Gastrocnemius medialis (tissue), 4 donors: ENCODE measurements at regions not wholly inside any gene's neighbourhood (a gene's known extent, or its start where the extent isn't known, plus 50 kb on each side); places are given as distances from the start of the nearest gene placed in this dataset.

Source experiments
- ATAC-seq, 2 donors: fragments of 150-250 bp; one replicate each; pipeline ENCODE4 v1.9.1; 2016
- DNase-seq, 2 donors: peaks; one replicate each; pipeline ENCODE4 v3.0.0-alpha.2; 2019
- H3K27ac ChIP-seq, 4 donors: fragments of 200-600 bp; sonication (generic); 1 replicate in 1 of 4; 2 replicates in 3 of 4; pipeline ENCODE4 v1.5.1; 2016 to 2018; ENCODE audit warnings: mild to moderate bottlenecking in 2 of 4, moderate library complexity in 1 of 4
- H3K27me3 ChIP-seq, 3 donors: fragments of 200-600 bp; sonication (generic) in 2 of 3; 1 replicate in 1 of 3; 2 replicates in 2 of 3; pipeline versions ENCODE4 v1.5.1 to v1.6.0; 2016 to 2019; ENCODE audit warnings: mild to moderate bottlenecking in 1 of 3, moderate library complexity in 1 of 3
- H3K36me3 ChIP-seq, 2 donors: fragments of 200-600 bp; sonication (generic) in 1 of 2; one replicate each; pipeline ENCODE4 v1.5.1; 2017 to 2018
- H3K4me1 ChIP-seq, 2 donors: fragments of 200-600 bp; sonication (generic) in 1 of 2; one replicate each; pipeline ENCODE4 v1.5.1; 2016 to 2017; ENCODE audit warnings: mild to moderate bottlenecking in 2 of 2
- H3K4me3 ChIP-seq, 4 donors: fragments of 200-600 bp; sonication (generic) in 3 of 4; 1 replicate in 1 of 4; 2 replicates in 3 of 4; pipeline ENCODE4 v1.5.1; 2016 to 2019; ENCODE audit warnings: mild to moderate bottlenecking in 2 of 4
- H3K9me3 ChIP-seq, 3 donors: fragments of 200-600 bp; sonication (generic) in 2 of 3; 1 replicate in 1 of 3; 2 replicates in 2 of 3; pipeline ENCODE4 v1.5.1; 2016 to 2019
- POLR2A ChIP-seq, 2 donors: fragments of 450-650 bp; IDR thresholded peaks; one replicate each; pipeline ENCODE4 v1.6.1; 2017; ENCODE audit warnings: antibody characterized with exemption in 2 of 2, mild to moderate bottlenecking in 2 of 2, moderate library complexity in 2 of 2
- in situ Hi-C, 4 donors: fragments of 200-750 bp; cut with MboI; loops; one replicate each; pipeline versions ENCODE4 v1.15.0 to v1.8.0; 2017; ENCODE audit warnings: low sequenced_read_pairs in 4 of 4
- intact Hi-C: fragments of 100-400 bp; cut with DNase I; formaldehyde crosslinking; loops from one replicate; pipeline ENCODE4 v1.15.1; 2023; ENCODE audit warnings: low total_unique reads
- TF ChIP-seq, protein P1 (sequence below), 5 experiments: fragments of 450-650 bp in 3 of 5; fragments of 200-600 bp in 2 of 5; sonication (generic) in 2 of 5; IDR thresholded peaks in 4 of 5; conservative IDR thresholded peaks in 1 of 5; 1 replicate in 4 of 5; 2 replicates in 1 of 5; pipeline ENCODE4 v1.5.1; 2016 to 2019; ENCODE audit warnings: antibody characterized with exemption in 5 of 5, mild to moderate bottlenecking in 3 of 5, moderate library complexity in 3 of 5

DNA sequence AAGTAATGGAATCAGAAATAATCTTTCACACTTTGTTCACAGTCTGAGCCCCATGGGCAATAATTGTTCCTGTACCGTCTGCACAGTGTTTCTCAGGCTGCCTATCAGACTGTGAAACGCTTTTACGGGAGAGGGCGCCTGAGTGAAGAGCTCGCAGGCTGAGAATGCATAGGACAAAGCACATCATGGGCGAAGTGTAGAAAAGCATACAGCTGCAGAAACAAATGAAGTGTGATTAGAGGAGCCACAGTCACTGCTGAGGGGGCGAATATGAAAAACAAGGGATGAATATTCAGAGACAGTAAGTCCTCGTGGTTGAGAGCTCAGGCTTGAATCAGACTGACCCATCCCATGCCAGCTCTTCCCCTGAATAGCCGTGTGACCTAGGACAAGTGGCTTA, 438.4 kb upstream of the DCN start:
- no peak overlapping the region for H3K27ac ChIP-seq
- no peaks in the 10 kb centered on the region for H3K4me1 ChIP-seq
- no peaks in the 10 kb centered on the region for H3K36me3 ChIP-seq
- no peaks in the 10 kb centered on the region for H3K27me3 ChIP-seq
- no peak overlapping the region for H3K4me3 ChIP-seq
- ATAC-seq (no peak), DNase-seq (no peak)
- H3K9me3 ChIP-seq: no peaks in the 10 kb centered on the region
- intact Hi-C loops: no loop called here
- in situ Hi-C loops: no loop called here
- TF ChIP-seq, protein P1, sequence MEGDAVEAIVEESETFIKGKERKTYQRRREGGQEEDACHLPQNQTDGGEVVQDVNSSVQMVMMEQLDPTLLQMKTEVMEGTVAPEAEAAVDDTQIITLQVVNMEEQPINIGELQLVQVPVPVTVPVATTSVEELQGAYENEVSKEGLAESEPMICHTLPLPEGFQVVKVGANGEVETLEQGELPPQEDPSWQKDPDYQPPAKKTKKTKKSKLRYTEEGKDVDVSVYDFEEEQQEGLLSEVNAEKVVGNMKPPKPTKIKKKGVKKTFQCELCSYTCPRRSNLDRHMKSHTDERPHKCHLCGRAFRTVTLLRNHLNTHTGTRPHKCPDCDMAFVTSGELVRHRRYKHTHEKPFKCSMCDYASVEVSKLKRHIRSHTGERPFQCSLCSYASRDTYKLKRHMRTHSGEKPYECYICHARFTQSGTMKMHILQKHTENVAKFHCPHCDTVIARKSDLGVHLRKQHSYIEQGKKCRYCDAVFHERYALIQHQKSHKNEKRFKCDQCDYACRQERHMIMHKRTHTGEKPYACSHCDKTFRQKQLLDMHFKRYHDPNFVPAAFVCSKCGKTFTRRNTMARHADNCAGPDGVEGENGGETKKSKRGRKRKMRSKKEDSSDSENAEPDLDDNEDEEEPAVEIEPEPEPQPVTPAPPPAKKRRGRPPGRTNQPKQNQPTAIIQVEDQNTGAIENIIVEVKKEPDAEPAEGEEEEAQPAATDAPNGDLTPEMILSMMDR (IDR thresholded peaks at IDR 0.05 in 4 of 5, conservative IDR thresholded peaks at IDR 0.05 in 1 of 5): no peak
- TF ChIP-seq POLR2A (IDR thresholded peaks at IDR 0.05): no peak

DNA sequence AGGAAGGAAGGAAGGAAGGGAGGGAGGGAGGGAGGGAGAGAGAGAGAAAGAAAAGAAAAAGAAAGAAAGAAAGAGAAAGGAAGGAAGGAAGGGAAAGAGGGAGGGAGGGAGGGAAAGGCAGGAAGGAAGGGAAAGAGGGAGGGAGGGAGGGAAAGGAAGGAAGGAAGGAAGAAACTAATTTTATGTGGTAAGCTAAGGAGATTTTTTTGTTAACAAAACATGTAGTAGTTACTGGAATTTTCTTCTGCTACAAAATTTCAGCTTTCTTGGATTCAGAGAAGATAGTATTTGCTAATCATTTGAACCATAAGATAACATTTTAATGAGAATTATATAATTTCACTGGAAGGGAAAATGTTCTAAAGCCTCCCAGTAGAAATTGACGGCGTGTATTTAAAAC, 437.8 kb upstream of the DCN start:
- in situ Hi-C loops: no loop called here
- H3K27me3 ChIP-seq: no peaks in the 10 kb centered on the region
- DNase-seq (no peak), ATAC-seq (no peak)
- H3K36me3 ChIP-seq: no peaks in the 10 kb centered on the region
- H3K4me3 ChIP-seq: no peak overlapping the region
- H3K9me3 ChIP-seq: no peaks in the 10 kb centered on the region
- H3K4me1 ChIP-seq: no peaks in the 10 kb centered on the region
- intact Hi-C loops: no loop called here
- TF ChIP-seq POLR2A (IDR thresholded peaks at IDR 0.05): no peak
- TF ChIP-seq, protein P1 (IDR thresholded peaks at IDR 0.05 in 4 of 5, conservative IDR thresholded peaks at IDR 0.05 in 1 of 5): no peak
- H3K27ac ChIP-seq: no peak overlapping the region

DNA sequence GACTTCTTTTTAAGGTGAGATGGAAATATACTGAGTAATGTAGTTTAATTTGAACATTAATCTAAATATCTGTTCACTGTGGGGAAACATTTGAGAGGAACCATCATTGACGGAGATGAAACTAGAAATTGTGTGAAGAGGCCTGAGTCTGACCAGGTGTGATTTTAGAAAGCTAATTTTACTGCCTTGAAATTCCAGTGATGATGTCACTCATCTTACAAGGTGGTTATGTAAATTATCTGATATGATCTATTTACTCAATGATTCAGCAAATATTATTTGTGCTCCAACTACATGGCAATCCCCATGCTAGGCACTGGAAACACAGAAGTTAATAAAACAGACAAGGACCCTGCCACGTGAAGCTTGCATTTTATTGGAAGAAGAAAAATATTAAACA, 435.7 kb upstream of the DCN start:
- ATAC-seq (no peak), DNase-seq (no peak)
- intact Hi-C loops (no loop called here), in situ Hi-C loops (no loop called here)
- TF ChIP-seq, protein P1 (IDR thresholded peaks at IDR 0.05 in 4 of 5, conservative IDR thresholded peaks at IDR 0.05 in 1 of 5): no peak
- no peak for TF ChIP-seq POLR2A (IDR thresholded peaks at IDR 0.05)
- Histone ChIP-seq H3K4me1 (no peaks in the 10 kb centered on the region), H3K36me3 (no peaks in the 10 kb centered on the region), H3K4me3 (no peak overlapping the region), H3K27ac (no peak overlapping the region), H3K9me3 (no peaks in the 10 kb centered on the region), H3K27me3 (no peaks in the 10 kb centered on the region)

DNA sequence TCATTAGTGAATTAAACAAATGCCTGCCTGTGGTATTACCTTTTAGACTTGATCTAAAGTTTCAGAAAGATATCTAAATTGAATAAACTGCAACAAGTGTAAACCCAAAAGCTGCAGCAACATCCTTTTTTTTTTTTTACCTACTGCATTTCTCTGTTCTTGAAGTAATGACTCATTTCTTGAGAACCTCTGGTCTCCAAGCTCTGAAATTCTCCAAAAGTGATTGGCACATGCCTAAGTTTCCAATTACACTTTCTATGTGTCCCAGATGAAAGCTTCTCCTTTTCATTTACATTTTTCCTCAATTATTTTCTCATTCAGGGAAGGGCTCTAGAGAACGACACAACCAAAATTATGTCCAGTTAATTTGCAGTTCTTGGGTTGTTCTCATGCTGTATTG, 435.2 kb upstream of the DCN start:
- H3K4me3 ChIP-seq: no peak overlapping the region
- DNase-seq (no peak), ATAC-seq (no peak)
- no peaks in the 10 kb centered on the region for H3K9me3 ChIP-seq
- in situ Hi-C loops (no loop called here), intact Hi-C loops (no loop called here)
- no peak for TF ChIP-seq POLR2A (IDR thresholded peaks at IDR 0.05)
- TF ChIP-seq, protein P1 (IDR thresholded peaks at IDR 0.05 in 4 of 5, conservative IDR thresholded peaks at IDR 0.05 in 1 of 5): no peak
- no peaks in the 10 kb centered on the region for H3K27me3 ChIP-seq
- no peaks in the 10 kb centered on the region for H3K4me1 ChIP-seq
- no peak overlapping the region for H3K27ac ChIP-seq
- no peaks in the 10 kb centered on the region for H3K36me3 ChIP-seq

DNA sequence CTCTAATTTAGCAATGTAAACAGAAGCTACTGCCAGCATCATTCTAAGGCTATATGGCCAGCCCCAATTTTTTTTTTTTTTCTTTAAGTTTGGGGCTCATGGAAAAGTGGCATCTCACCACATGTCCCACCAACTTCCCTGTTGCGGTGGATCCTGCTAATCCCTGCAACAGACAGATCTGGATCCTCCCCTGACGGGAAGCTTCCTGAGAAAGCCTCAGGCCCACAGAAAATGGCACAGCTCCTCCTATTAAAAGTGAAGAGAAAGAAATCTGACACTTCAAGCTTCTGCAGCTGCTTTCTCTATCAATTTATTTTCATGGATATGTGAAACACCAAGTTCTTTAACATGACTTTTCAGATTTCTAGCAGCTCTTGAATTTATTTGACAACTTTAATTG, 433.8 kb upstream of the DCN start:
- no peak overlapping the region for H3K4me3 ChIP-seq
- no peaks in the 10 kb centered on the region for H3K27me3 ChIP-seq
- intact Hi-C loops: no loop called here
- no peaks in the 10 kb centered on the region for H3K9me3 ChIP-seq
- no peak overlapping the region for H3K27ac ChIP-seq
- DNase-seq (no peak), ATAC-seq (no peak)
- H3K4me1 ChIP-seq: no peaks in the 10 kb centered on the region
- TF ChIP-seq, protein P1 (IDR thresholded peaks at IDR 0.05 in 4 of 5, conservative IDR thresholded peaks at IDR 0.05 in 1 of 5): no peak
- TF ChIP-seq POLR2A (IDR thresholded peaks at IDR 0.05): no peak
- in situ Hi-C loops: no loop called here
- no peaks in the 10 kb centered on the region for H3K36me3 ChIP-seq
